CD14-positive monocyte (primary cell): ENCODE measurements at regions not wholly inside any gene's neighbourhood (a gene's known extent, or its start where the extent isn't known, plus 50 kb on each side); places are given as distances from the start of the nearest gene placed in this dataset.

Source experiments
- DNase-seq, 3 donors: peaks; one replicate each; pipeline ENCODE4 v3.0.0-alpha.2; 2011 to 2022
- H2AFZ ChIP-seq: 2 replicates; pipeline ENCODE4 v1.6.0; 2012; ENCODE audit warnings: mild to moderate bottlenecking, low read depth, low read length, inconsistent platforms; ENCODE audit not compliant: insufficient read depth, poor library complexity, severe bottlenecking
- H3K27ac ChIP-seq, 2 donors: 1 replicate in 1 of 2; 2 replicates in 1 of 2; pipeline ENCODE4 v1.5.1; 2012 to 2013; ENCODE audit warnings: low read length in 2 of 2, control low read depth in 1 of 2, inconsistent platforms in 1 of 2, low read depth in 1 of 2, mild to moderate bottlenecking in 1 of 2
- H3K27me3 ChIP-seq, 2 donors: one replicate each; pipeline versions ENCODE4 v1.6.0 to v1.6.1; 2011 to 2013; ENCODE audit warnings: low read length in 2 of 2; ENCODE audit not compliant: control insufficient read depth in 2 of 2, insufficient read depth in 2 of 2
- H3K36me3 ChIP-seq, 2 donors: replicated peaks in 1 of 2; 1 replicate in 1 of 2; 2 replicates in 1 of 2; pipeline versions ENCODE4 v1.5.1 to v1.6.1; 2012 to 2013; ENCODE audit warnings: low read length in 2 of 2, control low read depth in 1 of 2, inconsistent platforms in 1 of 2, mild to moderate bottlenecking in 1 of 2; ENCODE audit not compliant: insufficient read depth in 2 of 2, control insufficient read depth in 1 of 2
- H3K4me1 ChIP-seq, 2 donors: 1 replicate in 1 of 2; 2 replicates in 1 of 2; pipeline versions ENCODE4 v1.5.1 to v1.6.1; 2012 to 2013; ENCODE audit warnings: low read length in 2 of 2, control low read depth in 1 of 2, inconsistent platforms in 1 of 2, mild to moderate bottlenecking in 1 of 2, moderate library complexity in 1 of 2; ENCODE audit not compliant: insufficient read depth in 2 of 2, control insufficient read depth in 1 of 2
- H3K4me2 ChIP-seq: replicated peaks from 2 replicates; pipeline ENCODE3; 2012; ENCODE audit warnings: low read length, moderate library complexity, mild to moderate bottlenecking; ENCODE audit not compliant: poor library complexity, severe bottlenecking; ENCODE audit errors: extremely low read depth
- H3K4me3 ChIP-seq, 3 experiments: fragments of 200-600 bp in 1 of 3; sonication (generic) in 1 of 3; replicated peaks in 1 of 3; 1 replicate in 2 of 3; 2 replicates in 1 of 3; pipeline ENCODE4 v1.5.1; 2011 to 2013; ENCODE audit warnings: low read length in 3 of 3, mild to moderate bottlenecking in 3 of 3, control low read depth in 2 of 3, low read depth in 2 of 3, inconsistent platforms in 1 of 3, moderate library complexity in 1 of 3
- H3K79me2 ChIP-seq: 2 replicates; pipeline ENCODE4 v1.6.0; 2012; ENCODE audit warnings: mild to moderate bottlenecking, control low read depth, inconsistent platforms, low read length, moderate library complexity; ENCODE audit not compliant: insufficient read depth
- H3K9ac ChIP-seq: 2 replicates; pipeline ENCODE4 v1.6.0; 2017; ENCODE audit warnings: low read length, mild to moderate bottlenecking; ENCODE audit not compliant: insufficient read depth, poor library complexity, severe bottlenecking
- H3K9me3 ChIP-seq, 2 donors: replicated peaks in 1 of 2; 1 replicate in 1 of 2; 2 replicates in 1 of 2; pipeline versions ENCODE4 v1.5.1 to v1.6.1; 2012 to 2013; ENCODE audit warnings: low read length in 2 of 2, control low read depth in 1 of 2; ENCODE audit not compliant: control insufficient read depth in 1 of 2, insufficient read depth in 1 of 2
- H4K20me1 ChIP-seq: 2 replicates; pipeline ENCODE4 v1.6.0; 2012; ENCODE audit warnings: mild to moderate bottlenecking, low read length, control low read depth, moderate library complexity; ENCODE audit not compliant: insufficient read depth
- H3K27ac Mint-ChIP-seq, 7 donors: one replicate each; pipeline ENCODE4 v1.8.0; 2020; ENCODE audit warnings: mild to moderate bottlenecking in 7 of 7, mixed read lengths in 7 of 7, moderate library complexity in 6 of 7, inconsistent platforms in 2 of 7
- H3K27me3 Mint-ChIP-seq, 3 donors: one replicate each; pipeline ENCODE4 v1.8.0; 2021 to 2022; ENCODE audit warnings: low read depth in 3 of 3, mild to moderate bottlenecking in 3 of 3, mixed read lengths in 3 of 3, moderate library complexity in 3 of 3, inconsistent platforms in 1 of 3
- H3K36me3 Mint-ChIP-seq, 2 donors: one replicate each; pipeline ENCODE4 v1.8.0; 2020; ENCODE audit warnings: mixed read lengths in 2 of 2, inconsistent platforms in 1 of 2, mild to moderate bottlenecking in 1 of 2
- H3K4me1 Mint-ChIP-seq: one replicate; pipeline ENCODE4 v1.8.0; 2020; ENCODE audit warnings: mild to moderate bottlenecking, mixed read lengths
- H3K4me3 Mint-ChIP-seq, 2 donors: one replicate each; pipeline ENCODE4 v1.8.0; 2020; ENCODE audit warnings: mild to moderate bottlenecking in 2 of 2, mixed read lengths in 2 of 2, moderate library complexity in 1 of 2
- H3K9me3 Mint-ChIP-seq, 7 donors: one replicate each; pipeline ENCODE4 v1.8.0; 2020 to 2022; ENCODE audit warnings: mixed read lengths in 7 of 7, mild to moderate bottlenecking in 6 of 7, moderate library complexity in 6 of 7, inconsistent platforms in 2 of 7
- CTCF ChIP-seq: fragments of 200-600 bp; IDR thresholded peaks from one replicate; pipeline ENCODE4 v1.8.0; 2022; ENCODE audit warnings: antibody characterized with exemption, mild to moderate bottlenecking
- WGBS: methylation state at CpG from one replicate; pipeline ENCODE4 v1.1.5; 2013; ENCODE audit warnings: missing lambda C conversion rate; ENCODE audit not compliant: insufficient coverage; 5-methylcytosine and 5-hydroxymethylcytosine counted together
- intact Hi-C, 2 donors: fragments of 100-400 bp; cut with micrococcal nuclease; formaldehyde crosslinking; loops; one replicate each; pipeline versions ENCODE4 v1.15.0 to v1.15.1; 2023

GRCh38 chr3:182052332-182052731, 340.6 kb downstream of the SOX2 start:
- WGBS: no CpG with 5 or more reads among the region's 1 CpG
- Histone ChIP-seq H3K4me1 (no peaks in the 10 kb centered on the region), H2AFZ (no peak overlapping the region), H3K27me3 (no peaks in the 10 kb centered on the region), H3K79me2 (no peaks in the 10 kb centered on the region), H3K4me3 (no peak overlapping the region), H3K27ac (no peak overlapping the region), H3K9me3 (peaks cover 0 to 4% of the 10 kb centered on the region in 2 donors), H3K4me2 (no peak overlapping the region), H4K20me1 (no peaks in the 10 kb centered on the region), H3K36me3 (no peaks in the 10 kb centered on the region), H3K9ac (no peak overlapping the region)
- Mint-ChIP-seq H3K4me1 (no peaks in the 10 kb centered on the region), H3K36me3 (no peaks in the 10 kb centered on the region), H3K27ac (no peak overlapping the region), H3K4me3 (no peak overlapping the region), H3K9me3 (peaks cover 1 to 9% (median 4%) of the 10 kb centered on the region in 7 donors), H3K27me3 (peaks cover 0 to 2% (median 0%) of the 10 kb centered on the region in 3 donors)
- DNase-seq: no peak
- TF ChIP-seq CTCF: no peak
- intact Hi-C loops: no loop called here

- Histone ChIP-seq H3K79me2 (no peaks in the 10 kb centered on the region), H2AFZ (no peak overlapping the region), H3K4me3 (no peak overlapping the region), H3K4me1 (no peaks in the 10 kb centered on the region), H3K9ac (no peak overlapping the region), H3K9me3 (peaks cover 0 to 4% of the 10 kb centered on the region in 2 donors), H3K27me3 (no peaks in the 10 kb centered on the region), H3K27ac (no peak overlapping the region), H3K36me3 (no peaks in the 10 kb centered on the region), H4K20me1 (no peaks in the 10 kb centered on the region), H3K4me2 (no peak overlapping the region)
- H3K4me1 Mint-ChIP-seq: no peaks in the 10 kb centered on the region
- H3K9me3 Mint-ChIP-seq: peaks cover 1 to 9% (median 4%) of the 10 kb centered on the region in 7 donors
- H3K27me3 Mint-ChIP-seq: peaks cover 0 to 2% (median 0%) of the 10 kb centered on the region in 3 donors
- intact Hi-C loops: no loop called here
- no peak for TF ChIP-seq CTCF
- H3K36me3 Mint-ChIP-seq: no peaks in the 10 kb centered on the region
- no peak for DNase-seq
- H3K4me3 Mint-ChIP-seq: no peak overlapping the region
- no peak overlapping the region for H3K27ac Mint-ChIP-seq
- WGBS: no CpG with 5 or more reads among the region's 2 CpGs
These were observed 341.0 kb downstream of the SOX2 start for GRCh38 chr3:182052757-182053156.
